ENCODE measurements at regions not wholly inside any gene's neighbourhood (a gene's known extent, or its start where the extent isn't known, plus 50 kb on each side); places are given as distances from the start of the nearest gene placed in this dataset.
A peak's percentile ranks its signal among the peaks of the same experiment; 100 is the strongest.

GRCh38 chr21:16055014-16055413 is 325.2 kb downstream of the USP25 start:
- TF ChIP-seq, protein P1, sequence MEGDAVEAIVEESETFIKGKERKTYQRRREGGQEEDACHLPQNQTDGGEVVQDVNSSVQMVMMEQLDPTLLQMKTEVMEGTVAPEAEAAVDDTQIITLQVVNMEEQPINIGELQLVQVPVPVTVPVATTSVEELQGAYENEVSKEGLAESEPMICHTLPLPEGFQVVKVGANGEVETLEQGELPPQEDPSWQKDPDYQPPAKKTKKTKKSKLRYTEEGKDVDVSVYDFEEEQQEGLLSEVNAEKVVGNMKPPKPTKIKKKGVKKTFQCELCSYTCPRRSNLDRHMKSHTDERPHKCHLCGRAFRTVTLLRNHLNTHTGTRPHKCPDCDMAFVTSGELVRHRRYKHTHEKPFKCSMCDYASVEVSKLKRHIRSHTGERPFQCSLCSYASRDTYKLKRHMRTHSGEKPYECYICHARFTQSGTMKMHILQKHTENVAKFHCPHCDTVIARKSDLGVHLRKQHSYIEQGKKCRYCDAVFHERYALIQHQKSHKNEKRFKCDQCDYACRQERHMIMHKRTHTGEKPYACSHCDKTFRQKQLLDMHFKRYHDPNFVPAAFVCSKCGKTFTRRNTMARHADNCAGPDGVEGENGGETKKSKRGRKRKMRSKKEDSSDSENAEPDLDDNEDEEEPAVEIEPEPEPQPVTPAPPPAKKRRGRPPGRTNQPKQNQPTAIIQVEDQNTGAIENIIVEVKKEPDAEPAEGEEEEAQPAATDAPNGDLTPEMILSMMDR (conservative IDR thresholded peaks at IDR 0.05; ENCODE audit: low read length): no peak
- no peak overlapping the region for H3K4me3 ChIP-seq (ENCODE audit: low read length)
- DNase-seq (ENCODE audit: low read depth): no peak

DNA sequence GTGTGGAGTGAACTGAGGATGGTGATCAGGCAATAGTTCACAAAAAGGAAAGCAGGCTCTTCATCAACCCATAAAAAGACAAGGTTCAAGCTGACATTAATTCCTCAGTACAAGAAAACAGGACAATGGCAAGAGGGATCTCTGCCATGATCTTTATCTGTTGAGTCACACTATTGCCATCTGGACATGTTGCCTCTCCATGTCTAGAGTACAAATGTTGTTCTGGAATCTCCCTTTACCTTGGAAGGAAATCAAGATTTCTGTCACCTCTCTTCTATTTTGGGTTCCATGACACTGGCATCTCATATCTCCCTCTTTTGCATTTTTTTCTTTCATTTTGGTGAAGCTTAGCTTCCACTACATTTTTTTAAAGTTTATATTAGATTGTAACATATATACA is 329.1 kb downstream of the USP25 start:
- no peak overlapping the region for H3K4me3 ChIP-seq (ENCODE audit: low read length)
- peak; percentile 11 for DNase-seq (ENCODE audit: low read depth)
- TF ChIP-seq, protein P1 (conservative IDR thresholded peaks at IDR 0.05; ENCODE audit: low read length): no peak

DNA sequence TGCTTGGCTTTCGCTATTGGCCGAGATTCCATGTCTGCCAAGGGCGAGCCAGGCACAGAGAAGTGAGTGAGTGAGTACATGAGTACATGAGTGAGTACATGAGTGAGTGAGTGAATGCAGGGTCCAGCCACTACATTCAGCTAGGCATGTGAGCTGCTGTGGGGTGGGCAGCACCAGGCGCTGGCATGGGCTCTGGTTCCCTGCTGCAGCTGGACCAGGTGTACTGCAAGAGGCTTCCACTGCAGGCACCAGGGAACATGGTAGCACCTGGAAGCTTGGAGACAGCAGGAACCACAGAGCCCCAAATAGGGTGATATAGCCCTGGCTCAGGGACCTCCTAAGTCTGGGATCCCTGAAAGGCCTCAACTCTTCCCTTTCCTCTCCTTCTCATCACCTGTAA is 330.2 kb downstream of the USP25 start:
- TF ChIP-seq, protein P1 (conservative IDR thresholded peaks at IDR 0.05; ENCODE audit: low read length): no peak
- no peak for DNase-seq (ENCODE audit: low read depth)
- no peak overlapping the region for H3K4me3 ChIP-seq (ENCODE audit: low read length)

DNA sequence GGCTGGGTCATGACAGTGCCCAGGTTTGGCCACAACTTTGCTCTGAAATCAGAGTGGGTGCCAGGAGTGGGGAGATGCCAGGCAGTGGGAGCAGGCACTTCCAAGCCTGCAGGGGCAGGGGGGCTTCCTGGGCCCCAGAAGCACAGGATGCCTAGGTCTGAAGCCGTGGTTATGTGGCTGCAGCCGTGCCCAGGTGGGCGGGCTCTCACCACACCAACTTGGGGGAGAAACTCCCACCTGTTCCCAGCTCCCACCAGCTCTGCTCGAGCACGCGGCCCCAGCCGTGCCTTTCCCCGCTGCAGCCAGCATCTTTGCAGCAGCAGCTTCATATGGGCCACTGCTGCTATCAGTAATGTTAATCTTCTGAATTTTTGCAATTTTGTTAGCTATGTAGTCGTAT is 331.4 kb downstream of the USP25 start:
- no peak overlapping the region for H3K4me3 ChIP-seq (ENCODE audit: low read length)
- TF ChIP-seq, protein P1 (conservative IDR thresholded peaks at IDR 0.05; ENCODE audit: low read length): no peak
- DNase-seq (ENCODE audit: low read depth): no peak

GRCh38 chr21:16069178-16070112 is 339.7 kb downstream of the USP25 start:
- DNase-seq (ENCODE audit: low read depth): peak; percentile 10
- H3K4me3 ChIP-seq (ENCODE audit: low read length): no peak overlapping the region
- TF ChIP-seq, protein P1 (conservative IDR thresholded peaks at IDR 0.05; ENCODE audit: low read length): no peak

- TF ChIP-seq, protein P1 (conservative IDR thresholded peaks at IDR 0.05; ENCODE audit: low read length): peak; percentile 50
- peak overlapping the region; percentile 61 for H3K4me3 ChIP-seq (ENCODE audit: low read length)
Measured at GRCh38 chr21:16070207-16070651, 340.4 kb downstream of the USP25 start.

GRCh38 chr21:16071092-16071491 is 341.3 kb downstream of the USP25 start:
- DNase-seq (ENCODE audit: low read depth): peak; percentile 50
- TF ChIP-seq, protein P1 (conservative IDR thresholded peaks at IDR 0.05; ENCODE audit: low read length): no peak
- H3K4me3 ChIP-seq (ENCODE audit: low read length): peak overlapping the region; percentile 61

More at GRCh38 chr21:16070207-16070651, 340.4 kb downstream of the USP25 start:
- DNase-seq (ENCODE audit: low read depth): peak; percentile 59

Measured in AG10803 (cell line).